ENCODE measurements at regions not wholly inside any gene's neighbourhood (a gene's known extent, or its start where the extent isn't known, plus 50 kb on each side); places are given as distances from the start of the nearest gene placed in this dataset.

GRCh38 chr20:22070610-22071058, 365.2 kb downstream of the PAX1 start:
- DNase-seq: no peak
- no peak for TF ChIP-seq CTCF (IDR thresholded peaks at IDR 0.05; ENCODE audit: insufficient read depth in 1 of 2, low read depth in 1 of 2, low read length in 1 of 2, severe bottlenecking in 1 of 2, unreplicated experiment in 1 of 2)
- ChIA-PET CTCF (no interaction called here), POLR2A (no interaction called here)
- Mint-ChIP-seq H3K27me3 (ENCODE audit: insufficient read depth, unreplicated experiment) (peaks cover 10% of the 10 kb centered on the region), H3K27ac (ENCODE audit: unreplicated experiment) (no peak overlapping the region), H3K4me3 (ENCODE audit: unreplicated experiment) (no peak overlapping the region), H3K4me1 (ENCODE audit: low read depth, unreplicated experiment) (no peaks in the 10 kb centered on the region), H3K36me3 (ENCODE audit: insufficient read depth, unreplicated experiment) (no peaks in the 10 kb centered on the region), H3K9me3 (ENCODE audit: unreplicated experiment) (no peaks in the 10 kb centered on the region)
- H3K4me1 ChIP-seq: no peaks in the 10 kb centered on the region
- no peaks in the 10 kb centered on the region for H3K9me3 ChIP-seq
- H3K4me3 ChIP-seq (ENCODE audit: low read depth, low read length): no peak overlapping the region
- H3K36me3 ChIP-seq (ENCODE audit: control insufficient read depth, insufficient read depth, low read length): no peaks in the 10 kb centered on the region
- intact Hi-C loops (cut with micrococcal nuclease; ENCODE audit: unreplicated experiment): no loop called here
- BruUV-seq (replicated peaks): no TSS peak
- H3K27me3 ChIP-seq (replicated peaks; ENCODE audit: control insufficient read depth, insufficient read depth, low read length): no peaks in the 10 kb centered on the region; the same call in 1 of the 2 replicates

- peaks cover 16% of the 10 kb centered on the region for H3K27me3 Mint-ChIP-seq (ENCODE audit: insufficient read depth, unreplicated experiment)
- no peaks in the 10 kb centered on the region for H3K9me3 ChIP-seq
- ChIA-PET CTCF (no interaction called here), POLR2A (no interaction called here)
- H3K4me1 Mint-ChIP-seq (ENCODE audit: low read depth, unreplicated experiment): no peaks in the 10 kb centered on the region
- H3K27me3 ChIP-seq (replicated peaks; ENCODE audit: control insufficient read depth, insufficient read depth, low read length): no peaks in the 10 kb centered on the region; the same call in none of the 2 replicates
- no TSS peak for BruUV-seq (replicated peaks)
- no peak overlapping the region for H3K4me3 ChIP-seq (ENCODE audit: low read depth, low read length)
- intact Hi-C loops (cut with micrococcal nuclease; ENCODE audit: unreplicated experiment): no loop called here
- H3K4me1 ChIP-seq: no peaks in the 10 kb centered on the region
- H3K4me3 Mint-ChIP-seq (ENCODE audit: unreplicated experiment): no peak overlapping the region
- no peak for DNase-seq
- H3K9me3 Mint-ChIP-seq (ENCODE audit: unreplicated experiment): no peaks in the 10 kb centered on the region
- H3K27ac Mint-ChIP-seq (ENCODE audit: unreplicated experiment): no peak overlapping the region
- no peaks in the 10 kb centered on the region for H3K36me3 ChIP-seq (ENCODE audit: control insufficient read depth, insufficient read depth, low read length)
- no peak for TF ChIP-seq CTCF (IDR thresholded peaks at IDR 0.05; ENCODE audit: insufficient read depth in 1 of 2, low read depth in 1 of 2, low read length in 1 of 2, severe bottlenecking in 1 of 2, unreplicated experiment in 1 of 2)
- no peaks in the 10 kb centered on the region for H3K36me3 Mint-ChIP-seq (ENCODE audit: insufficient read depth, unreplicated experiment)
These were observed 358.3 kb downstream of the PAX1 start for GRCh38 chr20:22063753-22064152.

GRCh38 chr20:22062874-22063273, 357.4 kb downstream of the PAX1 start:
- no peaks in the 10 kb centered on the region; the same call in none of the 2 replicates for H3K27me3 ChIP-seq (replicated peaks; ENCODE audit: control insufficient read depth, insufficient read depth, low read length)
- H3K27me3 Mint-ChIP-seq (ENCODE audit: insufficient read depth, unreplicated experiment): peaks cover 16% of the 10 kb centered on the region
- no peaks in the 10 kb centered on the region for H3K36me3 Mint-ChIP-seq (ENCODE audit: insufficient read depth, unreplicated experiment)
- no peak overlapping the region for H3K4me3 Mint-ChIP-seq (ENCODE audit: unreplicated experiment)
- H3K27ac Mint-ChIP-seq (ENCODE audit: unreplicated experiment): no peak overlapping the region
- no TSS peak for BruUV-seq (replicated peaks)
- ChIA-PET POLR2A (no interaction called here), CTCF (no interaction called here)
- intact Hi-C loops (cut with micrococcal nuclease; ENCODE audit: unreplicated experiment): no loop called here
- H3K4me3 ChIP-seq (ENCODE audit: low read depth, low read length): no peak overlapping the region
- H3K4me1 Mint-ChIP-seq (ENCODE audit: low read depth, unreplicated experiment): no peaks in the 10 kb centered on the region
- no peaks in the 10 kb centered on the region for H3K4me1 ChIP-seq
- no peaks in the 10 kb centered on the region for H3K9me3 Mint-ChIP-seq (ENCODE audit: unreplicated experiment)
- TF ChIP-seq CTCF (IDR thresholded peaks at IDR 0.05; ENCODE audit: insufficient read depth in 1 of 2, low read depth in 1 of 2, low read length in 1 of 2, severe bottlenecking in 1 of 2, unreplicated experiment in 1 of 2): no peak
- H3K9me3 ChIP-seq: no peaks in the 10 kb centered on the region
- DNase-seq: no peak
- no peaks in the 10 kb centered on the region for H3K36me3 ChIP-seq (ENCODE audit: control insufficient read depth, insufficient read depth, low read length)

Measured in Caco-2 (cell line).